H1 (cell line): ENCODE measurements at regions not wholly inside any gene's neighbourhood (a gene's known extent, or its start where the extent isn't known, plus 50 kb on each side); places are given as distances from the start of the nearest gene placed in this dataset.

Experiments
- CTCF ChIA-PET: fragments of 300-600 bp; sonication (Branson Sonifier 250); formaldehyde crosslinking; loops from one replicate; lab custom pipeline; 2021; ENCODE audit not compliant: partially characterized antibody; lab: Charles Lee
- POLR2A ChIA-PET: fragments of 300-600 bp; sonication (Branson Sonifier 250); formaldehyde crosslinking; loops from one replicate; lab custom pipeline; 2021; ENCODE audit warnings: inconsistent platforms; ENCODE audit not compliant: partially characterized antibody; lab: Charles Lee
- DNase-seq, 2 experiments: peaks; one replicate each; pipeline versions ENCODE4 v3.0.0 to v3.0.0-alpha.2; 2010 to 2022; ENCODE audit warnings: low spot score in 2 of 2, low read depth in 1 of 2, mixed read lengths in 1 of 2
- FAIRE-seq: peaks from 2 replicates; lab custom pipeline; 2011; peaks lifted over from hg19 to GRCh38; lab: Jason Lieb, UNC
- H2AFZ ChIP-seq: 2 replicates; pipeline ENCODE4 v1.8.1; 2012; ENCODE audit warnings: low read length, inconsistent platforms
- H2AK5ac ChIP-seq: 2 replicates; pipeline ENCODE4 v1.6.1; 2013; ENCODE audit warnings: low read depth, low read length
- H2BK120ac ChIP-seq: replicated peaks from 2 replicates; pipeline ENCODE3; 2013; ENCODE audit warnings: low read depth, low read length, inconsistent platforms
- H2BK12ac ChIP-seq: 2 replicates; pipeline ENCODE4 v1.6.1; 2013; ENCODE audit warnings: low read depth, low read length
- H2BK15ac ChIP-seq: 2 replicates; pipeline ENCODE4 v1.6.1; 2013; ENCODE audit warnings: low read length
- H2BK20ac ChIP-seq: 2 replicates; pipeline ENCODE4 v1.6.1; 2013; ENCODE audit warnings: low read length
- H2BK5ac ChIP-seq: 2 replicates; pipeline ENCODE4 v1.6.1; 2013; ENCODE audit warnings: low read depth, low read length
- H3K14ac ChIP-seq: 2 replicates; pipeline ENCODE4 v1.6.1; 2013; ENCODE audit warnings: inconsistent platforms; ENCODE audit not compliant: insufficient read length
- H3K18ac ChIP-seq: 2 replicates; pipeline ENCODE4 v1.6.1; 2013; ENCODE audit warnings: low read length; ENCODE audit errors: extremely low read depth
- H3K23ac ChIP-seq: 2 replicates; pipeline ENCODE4 v1.6.1; 2013; ENCODE audit warnings: inconsistent platforms; ENCODE audit not compliant: insufficient read length
- H3K23me2 ChIP-seq: 2 replicates; pipeline ENCODE4 v1.6.1; 2013; ENCODE audit warnings: low read depth, low read length
- H3K27ac ChIP-seq: 2 replicates; pipeline ENCODE4 v1.6.1; 2011; ENCODE audit warnings: low read depth, low read length, inconsistent platforms
- H3K27me3 ChIP-seq, 4 experiments: replicated peaks in 1 of 4; 1 replicate in 1 of 4; 2 replicates in 3 of 4; pipeline versions ENCODE4 v1.6.1 to v1.8.1; 2011 to 2013; ENCODE audit warnings: low read length in 3 of 4, mild to moderate bottlenecking in 3 of 4, inconsistent platforms in 2 of 4, mixed read lengths in 2 of 4, moderate library complexity in 1 of 4; ENCODE audit not compliant: control insufficient read depth in 3 of 4, insufficient read depth in 3 of 4; ENCODE audit errors: extremely low read depth in 1 of 4
- H3K36me3 ChIP-seq, 4 experiments: 2 replicates each; pipeline versions ENCODE4 v1.6.1 to v1.8.1; 2011 to 2013; ENCODE audit warnings: mild to moderate bottlenecking in 4 of 4, low read length in 3 of 4, moderate library complexity in 2 of 4, control low read depth in 1 of 4, inconsistent platforms in 1 of 4; ENCODE audit not compliant: insufficient read depth in 4 of 4, control insufficient read depth in 2 of 4
- H3K4ac ChIP-seq: replicated peaks from 2 replicates; pipeline ENCODE3; 2013; ENCODE audit warnings: low read length, low read depth, mixed read lengths, inconsistent platforms; ENCODE audit not compliant: insufficient read length
- H3K4me1 ChIP-seq, 4 experiments: replicated peaks in 1 of 4; 1 replicate in 1 of 4; 2 replicates in 3 of 4; pipeline versions ENCODE4 v1.6.1 to v1.8.1; 2011 to 2013; ENCODE audit warnings: low read length in 3 of 4, inconsistent platforms in 2 of 4, mixed read lengths in 1 of 4; ENCODE audit not compliant: insufficient read depth in 4 of 4, control insufficient read depth in 3 of 4
- H3K4me2 ChIP-seq, 2 experiments: 2 replicates each; pipeline versions ENCODE4 v1.6.1 to v1.8.1; 2011 to 2013; ENCODE audit warnings: low read depth in 2 of 2, low read length in 2 of 2, control low read depth in 1 of 2, inconsistent platforms in 1 of 2, mild to moderate bottlenecking in 1 of 2; ENCODE audit not compliant: insufficient read depth in 1 of 2
- H3K4me3 ChIP-seq, 4 experiments: fragments of 200-600, 300-600 bp in 1 of 4; sonication (generic), shearing (Covaris generic), sonication (Bioruptor Twin) in 1 of 4; 2 replicates each; pipeline versions ENCODE4 v1.5.1 to v1.8.1; 2011 to 2016; ENCODE audit warnings: low read length in 4 of 4, low read depth in 3 of 4, control low read depth in 2 of 4, inconsistent platforms in 2 of 4, mild to moderate bottlenecking in 2 of 4, mixed read lengths in 1 of 4, moderate library complexity in 1 of 4; ENCODE audit not compliant: insufficient read depth in 2 of 4; ENCODE audit errors: extremely low read depth in 1 of 4
- H3K56ac ChIP-seq: replicated peaks from 2 replicates; pipeline ENCODE3; 2013; ENCODE audit warnings: low read depth, mild to moderate bottlenecking, mixed read lengths, low read length, inconsistent platforms; ENCODE audit not compliant: insufficient read length
- H3K79me1 ChIP-seq: 2 replicates; pipeline ENCODE4 v1.6.1; 2013; ENCODE audit warnings: low read depth, low read length, control low read depth
- H3K79me2 ChIP-seq, 2 experiments: 2 replicates each; pipeline versions ENCODE4 v1.6.1 to v1.8.1; 2012 to 2013; ENCODE audit warnings: low read length in 2 of 2, mild to moderate bottlenecking in 2 of 2, inconsistent platforms in 1 of 2; ENCODE audit not compliant: insufficient read depth in 2 of 2, control insufficient read depth in 1 of 2
- H3K9ac ChIP-seq, 4 experiments: replicated peaks in 1 of 4; 1 replicate in 1 of 4; 2 replicates in 3 of 4; pipeline versions ENCODE4 v1.6.1 to v1.8.1; 2011 to 2013; ENCODE audit warnings: low read depth in 3 of 4, low read length in 3 of 4, control low read depth in 2 of 4, mild to moderate bottlenecking in 2 of 4, moderate library complexity in 2 of 4, inconsistent platforms in 1 of 4; ENCODE audit errors: extremely low read depth in 1 of 4
- H3K9me3 ChIP-seq, 2 experiments: 2 replicates each; pipeline versions ENCODE4 v1.6.1 to v1.8.1; 2012 to 2013; ENCODE audit warnings: mild to moderate bottlenecking in 2 of 2, moderate library complexity in 2 of 2, control low read depth in 1 of 2, inconsistent platforms in 1 of 2, low read depth in 1 of 2, low read length in 1 of 2, mixed read lengths in 1 of 2; ENCODE audit not compliant: insufficient read depth in 2 of 2
- H4K20me1 ChIP-seq, 2 experiments: replicated peaks in 1 of 2; 2 replicates each; pipeline versions ENCODE3 to v1.8.1; 2011 to 2013; ENCODE audit warnings: inconsistent platforms in 2 of 2, low read length in 2 of 2, mild to moderate bottlenecking in 1 of 2; ENCODE audit not compliant: insufficient read depth in 2 of 2, control insufficient read depth in 1 of 2
- H4K5ac ChIP-seq: 2 replicates; pipeline ENCODE4 v1.6.1; 2013; ENCODE audit warnings: low read length, low read depth, mixed read lengths, inconsistent platforms; ENCODE audit not compliant: insufficient read length
- H4K8ac ChIP-seq: 2 replicates; pipeline ENCODE4 v1.8.0; 2013; ENCODE audit warnings: mild to moderate bottlenecking, moderate library complexity, low read length, inconsistent platforms; ENCODE audit not compliant: insufficient read depth; ENCODE audit errors: extremely low read depth
- H4K91ac ChIP-seq: replicated peaks from 2 replicates; pipeline ENCODE3; 2013; ENCODE audit warnings: low read length, mixed read lengths, inconsistent platforms; ENCODE audit not compliant: insufficient read length
- CBX5 ChIP-seq: fragments of 300-800, 300-1000 bp; sonication (generic); IDR thresholded peaks from 2 replicates; pipeline ENCODE4 v1.7.1; 2016; ENCODE audit warnings: antibody characterized with exemption, low read length, low read depth
- CEBPB ChIP-seq: IDR thresholded peaks from 2 replicates; pipeline ENCODE4 v1.6.1; 2012; ENCODE audit warnings: low read depth, low read length
- EZH2 ChIP-seq: fragments of 200-600 bp; sonication (generic); IDR thresholded peaks from 2 replicates; pipeline ENCODE4 v1.7.1; 2012; ENCODE audit warnings: low read depth, mild to moderate bottlenecking, moderate library complexity, low read length, inconsistent platforms; ENCODE audit not compliant: severe bottlenecking
- HDAC2 ChIP-seq, 2 experiments: fragments of 300-600 bp in 1 of 2; sonication (generic) in 1 of 2; IDR thresholded peaks; 2 replicates each; pipeline ENCODE4 v1.6.1; 2011 to 2012; ENCODE audit warnings: low read depth in 2 of 2, low read length in 2 of 2, mild to moderate bottlenecking in 2 of 2, moderate library complexity in 2 of 2, borderline replicate concordance in 1 of 2, inconsistent platforms in 1 of 2
- JUND ChIP-seq: IDR thresholded peaks from 2 replicates; pipeline ENCODE4 v1.6.1; 2011; ENCODE audit warnings: mild to moderate bottlenecking, improper control_type of control experiment, low read length
- KDM4A ChIP-seq: IDR thresholded peaks from one replicate; pipeline ENCODE4 v1.7.1; 2012; ENCODE audit warnings: low read depth, mild to moderate bottlenecking, moderate library complexity, low read length, inconsistent platforms; ENCODE audit not compliant: severe bottlenecking
- KDM5A ChIP-seq: fragments of 200-600 bp; IDR thresholded peaks from 2 replicates; pipeline ENCODE4 v1.7.1; 2012; ENCODE audit warnings: mild to moderate bottlenecking, low read length, inconsistent platforms, mixed read lengths
- PHF8 ChIP-seq: fragments of 200-600 bp; sonication (generic); conservative IDR thresholded peaks from 2 replicates; pipeline ENCODE4 v1.7.1; 2012; ENCODE audit warnings: low read depth, mild to moderate bottlenecking, inconsistent platforms, low read length, moderate library complexity
- RFX5 ChIP-seq: IDR thresholded peaks from 2 replicates; pipeline ENCODE4 v1.6.1; 2011; ENCODE audit warnings: low read depth, low read length, improper control_type of control experiment, borderline replicate concordance
- RXRA ChIP-seq: IDR thresholded peaks from 2 replicates; pipeline ENCODE4 v1.6.1; 2011; ENCODE audit warnings: low read depth, mild to moderate bottlenecking, low read length, moderate library complexity; ENCODE audit not compliant: insufficient read depth
- SP2 ChIP-seq: IDR thresholded peaks from 2 replicates; pipeline ENCODE4 v1.6.1; 2012; ENCODE audit warnings: mild to moderate bottlenecking, low read length, inconsistent platforms
- TBP ChIP-seq: IDR thresholded peaks from 2 replicates; pipeline ENCODE4 v1.6.1; 2011; ENCODE audit warnings: low read depth, low read length, improper control_type of control experiment
- TEAD4 ChIP-seq: IDR thresholded peaks from 2 replicates; pipeline ENCODE4 v1.6.1; 2012; ENCODE audit warnings: low read depth, low read length, inconsistent platforms, mixed read lengths
- USF2 ChIP-seq: IDR thresholded peaks from 2 replicates; pipeline ENCODE4 v1.6.1; 2011; ENCODE audit warnings: low read length, improper control_type of control experiment
- WGBS, 2 experiments: shearing (Covaris generic) in 1 of 2; methylation state at CpG; one replicate each; pipeline versions ENCODE4 v1.1.6 to v1.1.7; 2013 to 2015; ENCODE audit warnings: low lambda C conversion rate in 2 of 2, mixed read lengths in 2 of 2, inconsistent platforms in 1 of 2, low coverage in 1 of 2, missing lambda C conversion rate in 1 of 2; ENCODE audit not compliant: insufficient replicate concordance in 2 of 2, insufficient coverage in 1 of 2, insufficient read length in 1 of 2; ENCODE audit errors: extremely low coverage in 1 of 2, missing lambda C conversion rate in 1 of 2; 5-methylcytosine and 5-hydroxymethylcytosine counted together

- Histone ChIP-seq H4K5ac (no peak overlapping the region), H3K18ac (no peak overlapping the region), H2BK120ac (no peak overlapping the region), H2BK15ac (no peak overlapping the region), H3K36me3 (no peaks in the 10 kb centered on the region), H3K4me2 (no peak overlapping the region), H3K9me3 (peaks cover 14% of the 10 kb centered on the region in 2 experiments), H3K4me1 (no peaks in the 10 kb centered on the region), H3K27me3 (no peaks in the 10 kb centered on the region), H3K27ac (no peak overlapping the region), H3K4ac (no peak overlapping the region), H2AK5ac (no peak overlapping the region), H4K8ac (no peak overlapping the region), H3K9ac (no peak overlapping the region), H4K91ac (no peak overlapping the region), H2BK5ac (no peak overlapping the region), H3K23ac (no peak overlapping the region), H2BK20ac (no peak overlapping the region), H3K79me1 (no peaks in the 10 kb centered on the region), H3K14ac (no peak overlapping the region), H4K20me1 (no peaks in the 10 kb centered on the region), H3K79me2 (no peaks in the 10 kb centered on the region), H3K56ac (no peak overlapping the region), H3K23me2 (no peaks in the 10 kb centered on the region), H2BK12ac (no peak overlapping the region), H3K4me3 (no peak overlapping the region), H2AFZ (no peak overlapping the region)
- DNase-seq (no peak), FAIRE-seq (no peak)
- WGBS, 2 experiments = 87% methylated on average over 3 of the region's 3 CpGs; no CpG with 5 or more reads in 1 of the 2 experiments
- ChIA-PET POLR2A (no interaction called here), CTCF (interaction anchor here (1.0 to 1.1 kb wide), 2 partner anchors 29 to 74 kb away, joined by 3 read pairs; no protein-coding TSS in a partner anchor)
- TF ChIP-seq USF2 (no peak), PHF8 (no peak), KDM5A (no peak), KDM4A (no peak), TBP (no peak), JUND (no peak), EZH2 (no peak), RFX5 (no peak), TEAD4 (no peak), SP2 (no peak), RXRA (no peak), HDAC2 (IDR thresholded peaks at IDR 0.05; ENCODE audit: borderline replicate concordance in 1 of 2, low read depth in 2 of 2, low read length in 2 of 2) (no peak), CBX5 (no peak), CEBPB (no peak)
These were observed 291.0 kb downstream of the SNAPC1 start for GRCh38 chr14:62053188-62053587.
